Astrocyte (in vitro differentiated cells and primary cell): ENCODE measurements at regions not wholly inside any gene's neighbourhood (a gene's known extent, or its start where the extent isn't known, plus 50 kb on each side); places are given as distances from the start of the nearest gene placed in this dataset.

Experiments
- EZH2 ChIP-seq: IDR thresholded peaks from 2 replicates; pipeline ENCODE4 v1.6.1; 2012; ENCODE audit warnings: mild to moderate bottlenecking, low read length, inconsistent platforms; ENCODE audit not compliant: insufficient read depth
- TF ChIP-seq, protein P1 (sequence below): IDR thresholded peaks from 2 replicates; pipeline ENCODE4 v1.5.1; 2011; ENCODE audit warnings: low read depth, mild to moderate bottlenecking, inconsistent platforms, low read length, moderate library complexity; ENCODE audit not compliant: insufficient read depth

DNA sequence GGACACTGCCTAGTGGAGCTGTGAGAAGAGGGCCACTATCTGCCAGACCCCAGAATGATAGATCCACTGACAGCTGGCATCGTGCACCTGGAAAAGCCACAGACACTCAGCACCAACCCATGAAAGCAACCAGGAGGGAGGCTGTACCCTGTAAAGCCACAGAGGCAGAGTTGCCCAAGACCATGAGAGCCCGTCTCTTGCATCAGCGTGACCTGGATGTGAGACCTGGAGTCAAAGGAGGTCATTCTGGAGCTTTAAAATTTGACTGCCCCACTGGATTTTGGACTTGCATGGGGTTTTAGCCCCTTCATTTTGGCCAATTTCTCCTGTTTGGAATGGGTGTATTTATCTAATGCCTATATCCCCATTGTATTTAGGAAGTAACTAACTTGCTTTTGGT lies 83.5 kb upstream of the P3H2 start:
- TF ChIP-seq, protein P1, sequence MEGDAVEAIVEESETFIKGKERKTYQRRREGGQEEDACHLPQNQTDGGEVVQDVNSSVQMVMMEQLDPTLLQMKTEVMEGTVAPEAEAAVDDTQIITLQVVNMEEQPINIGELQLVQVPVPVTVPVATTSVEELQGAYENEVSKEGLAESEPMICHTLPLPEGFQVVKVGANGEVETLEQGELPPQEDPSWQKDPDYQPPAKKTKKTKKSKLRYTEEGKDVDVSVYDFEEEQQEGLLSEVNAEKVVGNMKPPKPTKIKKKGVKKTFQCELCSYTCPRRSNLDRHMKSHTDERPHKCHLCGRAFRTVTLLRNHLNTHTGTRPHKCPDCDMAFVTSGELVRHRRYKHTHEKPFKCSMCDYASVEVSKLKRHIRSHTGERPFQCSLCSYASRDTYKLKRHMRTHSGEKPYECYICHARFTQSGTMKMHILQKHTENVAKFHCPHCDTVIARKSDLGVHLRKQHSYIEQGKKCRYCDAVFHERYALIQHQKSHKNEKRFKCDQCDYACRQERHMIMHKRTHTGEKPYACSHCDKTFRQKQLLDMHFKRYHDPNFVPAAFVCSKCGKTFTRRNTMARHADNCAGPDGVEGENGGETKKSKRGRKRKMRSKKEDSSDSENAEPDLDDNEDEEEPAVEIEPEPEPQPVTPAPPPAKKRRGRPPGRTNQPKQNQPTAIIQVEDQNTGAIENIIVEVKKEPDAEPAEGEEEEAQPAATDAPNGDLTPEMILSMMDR = no peak
- TF ChIP-seq EZH2 = no peak
